Liver (tissue), 8 donors: ENCODE measurements at regions not wholly inside any gene's neighbourhood (a gene's known extent, or its start where the extent isn't known, plus 50 kb on each side); places are given as distances from the start of the nearest gene placed in this dataset.
A peak's percentile ranks its signal among the peaks of the same experiment; 100 is the strongest.
"Not testable (repeated sequence)": the region's sequence is repeated elsewhere in the genome, so short reads cannot be mapped to it uniquely, and the experiment has no call there.

Source experiments
- DNase-seq: peaks from one replicate; pipeline ENCODE4 v3.0.0-alpha.2; 2017; ENCODE audit warnings: low spot score
- H3K27ac ChIP-seq, 2 donors: one replicate each; pipeline ENCODE4 v1.7.0; 2013; ENCODE audit warnings: inconsistent platforms in 2 of 2, low read length in 2 of 2, control low read depth in 1 of 2, low read depth in 1 of 2, mild to moderate bottlenecking in 1 of 2
- H3K27me3 ChIP-seq, 4 donors: one replicate each; pipeline versions ENCODE4 v1.6.1 to v1.7.0; 2013; ENCODE audit warnings: low read length in 3 of 4, inconsistent platforms in 1 of 4, mild to moderate bottlenecking in 1 of 4, moderate library complexity in 1 of 4; ENCODE audit not compliant: control insufficient read depth in 4 of 4, insufficient read depth in 4 of 4
- H3K36me3 ChIP-seq, 4 donors: one replicate each; pipeline versions ENCODE4 v1.6.1 to v1.7.0; 2013; ENCODE audit warnings: low read length in 3 of 4, mild to moderate bottlenecking in 3 of 4, low read depth in 1 of 4, moderate library complexity in 1 of 4; ENCODE audit not compliant: control insufficient read depth in 4 of 4, insufficient read depth in 3 of 4
- H3K4me1 ChIP-seq, 4 donors: one replicate each; pipeline versions ENCODE4 v1.6.1 to v1.7.0; 2013; ENCODE audit warnings: low read length in 3 of 4, mild to moderate bottlenecking in 3 of 4, moderate library complexity in 1 of 4; ENCODE audit not compliant: control insufficient read depth in 4 of 4, insufficient read depth in 4 of 4
- H3K4me3 ChIP-seq, 3 donors: one replicate each; pipeline versions ENCODE4 v1.6.1 to v1.7.0; 2013; ENCODE audit warnings: low read length in 3 of 3, control low read depth in 1 of 3, low read depth in 1 of 3, mild to moderate bottlenecking in 1 of 3
- H3K9ac ChIP-seq, 2 donors: one replicate each; pipeline ENCODE4 v1.7.0; 2013; ENCODE audit warnings: low read length in 2 of 2, mild to moderate bottlenecking in 2 of 2, moderate library complexity in 2 of 2, control low read depth in 1 of 2, low read depth in 1 of 2
- H3K9me3 ChIP-seq, 4 donors: one replicate each; pipeline versions ENCODE4 v1.6.1 to v1.7.0; 2013; ENCODE audit warnings: low read length in 3 of 4; ENCODE audit not compliant: control insufficient read depth in 4 of 4
- EGR1 ChIP-seq, 2 donors: IDR thresholded peaks; 2 replicates each; pipeline ENCODE4 v1.6.1; 2016 to 2018; ENCODE audit warnings: antibody characterized with exemption in 2 of 2, low read depth in 2 of 2
- FOXA1 ChIP-seq: IDR thresholded peaks from 2 replicates; pipeline ENCODE4 v1.6.1; 2016; ENCODE audit warnings: antibody characterized with exemption
- GABPA ChIP-seq, 2 donors: IDR thresholded peaks in 1 of 2; conservative IDR thresholded peaks in 1 of 2; 2 replicates each; pipeline ENCODE4 v1.6.1; 2016; ENCODE audit warnings: antibody characterized with exemption in 2 of 2, mild to moderate bottlenecking in 1 of 2, moderate library complexity in 1 of 2
- HNF4A ChIP-seq, 2 donors: conservative IDR thresholded peaks; 2 replicates each; pipeline ENCODE4 v1.6.1; 2016; ENCODE audit warnings: antibody characterized with exemption in 2 of 2, mild to moderate bottlenecking in 2 of 2
- HNF4G ChIP-seq: IDR thresholded peaks from 2 replicates; pipeline ENCODE4 v1.6.1; 2016; ENCODE audit warnings: antibody characterized with exemption
- NR2F2 ChIP-seq: IDR thresholded peaks from 2 replicates; pipeline ENCODE4 v1.6.1; 2016; ENCODE audit warnings: antibody characterized with exemption
- RAD21 ChIP-seq, 2 donors: IDR thresholded peaks; 2 replicates each; pipeline ENCODE4 v1.6.1; 2016; ENCODE audit warnings: antibody characterized with exemption in 2 of 2, mild to moderate bottlenecking in 2 of 2
- SP1 ChIP-seq: IDR thresholded peaks from 2 replicates; pipeline ENCODE4 v1.6.1; 2018; ENCODE audit warnings: antibody characterized with exemption, mild to moderate bottlenecking
- TAF1 ChIP-seq: conservative IDR thresholded peaks from 2 replicates; pipeline ENCODE4 v1.6.1; 2016; ENCODE audit warnings: antibody characterized with exemption, mild to moderate bottlenecking
- whole genome bisulfite sequencing: extraction: QIAGEN DNeasy Blood & Tissue Kit; methylation state at CpG from one replicate; pipeline ENCODE4 v1.1.7; 2013; 5-methylcytosine and 5-hydroxymethylcytosine counted together
- TF ChIP-seq, protein P1 (sequence below): IDR thresholded peaks from 2 replicates; pipeline ENCODE4 v1.6.1; 2016; ENCODE audit warnings: antibody characterized with exemption, mild to moderate bottlenecking
- TF ChIP-seq, protein P2 (sequence below): IDR thresholded peaks from 2 replicates; pipeline ENCODE4 v1.6.1; 2016; ENCODE audit warnings: antibody characterized with exemption
- TF ChIP-seq, protein P3 (sequence below): fragments of 150-350 bp; IDR thresholded peaks from 2 replicates; pipeline ENCODE4 v1.5.1; 2017; ENCODE audit warnings: improper control_type of control experiment, low read depth, low read length; ENCODE audit not compliant: missing input control
- TF ChIP-seq, protein P4 (sequence below): IDR thresholded peaks from 2 replicates; pipeline ENCODE4 v1.6.1; 2016; ENCODE audit warnings: antibody characterized with exemption
- TF ChIP-seq, protein P5 (sequence below): IDR thresholded peaks from 2 replicates; pipeline ENCODE4 v1.6.1; 2016; ENCODE audit warnings: antibody characterized with exemption
- donor health status: healthy.
- donor health status: healthy.
- donor health status: healthy.
- donor health status: healthy.
- donor health status: healthy.

DNA sequence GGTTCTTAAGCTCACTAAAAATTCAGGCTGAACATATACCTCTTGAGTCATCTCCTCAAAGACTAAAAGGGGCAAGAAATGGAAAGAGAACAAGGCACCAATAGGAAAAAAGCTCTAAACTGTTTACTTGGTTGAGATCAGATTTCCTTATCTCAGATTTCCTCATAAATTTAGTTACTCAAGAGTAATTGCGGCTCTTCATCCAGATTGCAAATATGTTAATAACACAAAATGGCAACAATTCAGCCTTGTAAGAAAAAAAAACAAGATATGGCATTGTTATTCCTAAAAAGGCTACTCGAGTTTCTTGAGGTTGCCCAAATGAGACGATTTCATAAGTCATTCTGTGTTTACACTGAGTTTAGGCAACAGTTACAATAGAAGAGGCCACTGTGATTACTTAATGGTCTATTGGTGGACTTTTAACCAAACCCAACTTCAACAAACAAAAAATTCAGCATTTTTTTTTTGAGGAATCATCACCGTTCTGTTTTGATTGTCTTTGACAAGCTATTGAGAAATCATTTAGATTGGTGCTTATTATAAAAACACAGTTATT is 97.9 kb upstream of the PDHA1 start (continued):
- TF ChIP-seq, protein P1, sequence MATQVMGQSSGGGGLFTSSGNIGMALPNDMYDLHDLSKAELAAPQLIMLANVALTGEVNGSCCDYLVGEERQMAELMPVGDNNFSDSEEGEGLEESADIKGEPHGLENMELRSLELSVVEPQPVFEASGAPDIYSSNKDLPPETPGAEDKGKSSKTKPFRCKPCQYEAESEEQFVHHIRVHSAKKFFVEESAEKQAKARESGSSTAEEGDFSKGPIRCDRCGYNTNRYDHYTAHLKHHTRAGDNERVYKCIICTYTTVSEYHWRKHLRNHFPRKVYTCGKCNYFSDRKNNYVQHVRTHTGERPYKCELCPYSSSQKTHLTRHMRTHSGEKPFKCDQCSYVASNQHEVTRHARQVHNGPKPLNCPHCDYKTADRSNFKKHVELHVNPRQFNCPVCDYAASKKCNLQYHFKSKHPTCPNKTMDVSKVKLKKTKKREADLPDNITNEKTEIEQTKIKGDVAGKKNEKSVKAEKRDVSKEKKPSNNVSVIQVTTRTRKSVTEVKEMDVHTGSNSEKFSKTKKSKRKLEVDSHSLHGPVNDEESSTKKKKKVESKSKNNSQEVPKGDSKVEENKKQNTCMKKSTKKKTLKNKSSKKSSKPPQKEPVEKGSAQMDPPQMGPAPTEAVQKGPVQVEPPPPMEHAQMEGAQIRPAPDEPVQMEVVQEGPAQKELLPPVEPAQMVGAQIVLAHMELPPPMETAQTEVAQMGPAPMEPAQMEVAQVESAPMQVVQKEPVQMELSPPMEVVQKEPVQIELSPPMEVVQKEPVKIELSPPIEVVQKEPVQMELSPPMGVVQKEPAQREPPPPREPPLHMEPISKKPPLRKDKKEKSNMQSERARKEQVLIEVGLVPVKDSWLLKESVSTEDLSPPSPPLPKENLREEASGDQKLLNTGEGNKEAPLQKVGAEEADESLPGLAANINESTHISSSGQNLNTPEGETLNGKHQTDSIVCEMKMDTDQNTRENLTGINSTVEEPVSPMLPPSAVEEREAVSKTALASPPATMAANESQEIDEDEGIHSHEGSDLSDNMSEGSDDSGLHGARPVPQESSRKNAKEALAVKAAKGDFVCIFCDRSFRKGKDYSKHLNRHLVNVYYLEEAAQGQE, result no peak
- TF ChIP-seq SP1 (no peak), GABPA (IDR thresholded peaks at IDR 0.05 in 1 of 2, conservative IDR thresholded peaks at IDR 0.05 in 1 of 2) (no peak), FOXA1 (peak; percentile 40)

DNA sequence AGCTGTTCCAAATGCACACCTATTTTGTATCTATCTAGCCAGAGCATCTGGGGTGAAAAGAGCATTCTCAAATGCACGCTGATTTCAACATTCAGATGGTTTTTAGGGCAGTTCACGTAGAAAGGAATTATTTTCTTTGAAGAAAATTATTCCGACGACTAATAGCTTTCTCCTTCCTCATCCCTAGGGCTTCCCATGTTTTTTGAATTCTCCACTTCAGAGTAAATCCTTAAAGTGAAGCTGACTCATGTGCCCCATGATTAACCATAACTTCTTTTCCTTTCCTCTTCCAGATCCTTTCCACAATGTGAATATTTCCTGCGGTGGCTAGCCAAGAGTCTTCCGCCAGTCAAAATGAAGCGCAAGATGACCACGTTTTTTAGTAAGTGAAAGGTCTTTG is 86.7 kb upstream of the PDHA1 start:
- Histone ChIP-seq H3K27ac (no peak overlapping the region), H3K36me3 (no peaks in the 10 kb centered on the region), H3K27me3 (no peaks in the 10 kb centered on the region), H3K9me3 (peaks cover 0 to 4% (median 2%) of the 10 kb centered on the region in 4 donors), H3K4me1 (no peaks in the 10 kb centered on the region), H3K9ac (no peak overlapping the region), H3K4me3 (no peak overlapping the region)
- 90% methylated on average over 8 of the region's 8 CpGs for WGBS
- TF ChIP-seq FOXA1 (no peak), EGR1 (IDR thresholded peaks at IDR 0.05; ENCODE audit: low read depth in 2 of 2) (no peak), GABPA (IDR thresholded peaks at IDR 0.05 in 1 of 2, conservative IDR thresholded peaks at IDR 0.05 in 1 of 2) (no peak)
- TF ChIP-seq, protein P1, result no peak
- no peak for DNase-seq

DNA sequence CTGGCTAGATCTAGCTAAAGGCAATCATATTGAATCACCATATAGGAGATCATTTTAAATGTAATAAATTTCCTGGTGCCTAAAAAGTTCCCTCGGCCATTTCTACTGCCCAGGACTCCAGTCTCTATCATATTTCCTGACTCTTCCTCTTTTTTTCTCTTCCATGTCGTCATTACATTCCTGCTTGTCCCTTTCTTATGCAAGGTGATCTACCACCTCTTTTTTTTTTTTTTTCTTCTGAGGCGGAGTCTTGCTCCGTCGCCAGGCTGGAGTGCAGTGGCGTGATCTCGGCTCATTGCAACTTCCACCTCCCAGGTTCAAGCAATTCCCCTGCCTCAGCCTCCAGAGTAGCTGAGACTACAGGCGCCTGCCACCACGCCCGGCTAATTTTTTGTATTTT is 82.7 kb upstream of the PDHA1 start:
- not testable (repeated sequence) for H3K27ac ChIP-seq
- WGBS, result 77% methylated on average over 10 of the region's 10 CpGs

DNA sequence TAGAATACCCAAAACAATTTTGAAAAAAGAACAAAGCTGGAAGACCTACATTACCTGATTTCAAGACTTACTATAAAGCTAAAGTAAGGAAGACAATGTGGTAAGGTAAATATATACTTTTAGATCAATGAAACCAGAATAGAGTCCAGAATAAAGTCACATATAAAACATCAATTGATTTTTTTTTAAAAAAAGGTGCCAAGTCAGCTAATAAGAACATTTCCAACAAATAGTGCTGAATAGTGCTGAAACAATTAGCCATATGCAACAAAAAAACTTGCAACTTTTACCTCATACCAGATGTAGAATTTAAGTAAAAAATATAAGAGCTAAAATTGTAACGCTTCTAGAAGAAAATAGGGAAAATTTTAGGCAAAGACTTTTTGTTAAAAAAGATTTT is 73.0 kb upstream of the PDHA1 start:
- Histone ChIP-seq H3K9ac (no peak overlapping the region), H3K4me1 (no peaks in the 10 kb centered on the region), H3K27me3 (no peaks in the 10 kb centered on the region), H3K4me3 (no peak overlapping the region), H3K27ac (no peak overlapping the region), H3K36me3 (no peaks in the 10 kb centered on the region), H3K9me3 (no peaks in the 10 kb centered on the region)
- no peak for DNase-seq
- 83% methylated on average over 1 of the region's 1 CpG for WGBS
- TF ChIP-seq, protein P2, sequence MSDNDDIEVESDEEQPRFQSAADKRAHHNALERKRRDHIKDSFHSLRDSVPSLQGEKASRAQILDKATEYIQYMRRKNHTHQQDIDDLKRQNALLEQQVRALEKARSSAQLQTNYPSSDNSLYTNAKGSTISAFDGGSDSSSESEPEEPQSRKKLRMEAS, result no peak
- TF ChIP-seq, protein P3, sequence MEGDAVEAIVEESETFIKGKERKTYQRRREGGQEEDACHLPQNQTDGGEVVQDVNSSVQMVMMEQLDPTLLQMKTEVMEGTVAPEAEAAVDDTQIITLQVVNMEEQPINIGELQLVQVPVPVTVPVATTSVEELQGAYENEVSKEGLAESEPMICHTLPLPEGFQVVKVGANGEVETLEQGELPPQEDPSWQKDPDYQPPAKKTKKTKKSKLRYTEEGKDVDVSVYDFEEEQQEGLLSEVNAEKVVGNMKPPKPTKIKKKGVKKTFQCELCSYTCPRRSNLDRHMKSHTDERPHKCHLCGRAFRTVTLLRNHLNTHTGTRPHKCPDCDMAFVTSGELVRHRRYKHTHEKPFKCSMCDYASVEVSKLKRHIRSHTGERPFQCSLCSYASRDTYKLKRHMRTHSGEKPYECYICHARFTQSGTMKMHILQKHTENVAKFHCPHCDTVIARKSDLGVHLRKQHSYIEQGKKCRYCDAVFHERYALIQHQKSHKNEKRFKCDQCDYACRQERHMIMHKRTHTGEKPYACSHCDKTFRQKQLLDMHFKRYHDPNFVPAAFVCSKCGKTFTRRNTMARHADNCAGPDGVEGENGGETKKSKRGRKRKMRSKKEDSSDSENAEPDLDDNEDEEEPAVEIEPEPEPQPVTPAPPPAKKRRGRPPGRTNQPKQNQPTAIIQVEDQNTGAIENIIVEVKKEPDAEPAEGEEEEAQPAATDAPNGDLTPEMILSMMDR, result no peak
- TF ChIP-seq, protein P4, sequence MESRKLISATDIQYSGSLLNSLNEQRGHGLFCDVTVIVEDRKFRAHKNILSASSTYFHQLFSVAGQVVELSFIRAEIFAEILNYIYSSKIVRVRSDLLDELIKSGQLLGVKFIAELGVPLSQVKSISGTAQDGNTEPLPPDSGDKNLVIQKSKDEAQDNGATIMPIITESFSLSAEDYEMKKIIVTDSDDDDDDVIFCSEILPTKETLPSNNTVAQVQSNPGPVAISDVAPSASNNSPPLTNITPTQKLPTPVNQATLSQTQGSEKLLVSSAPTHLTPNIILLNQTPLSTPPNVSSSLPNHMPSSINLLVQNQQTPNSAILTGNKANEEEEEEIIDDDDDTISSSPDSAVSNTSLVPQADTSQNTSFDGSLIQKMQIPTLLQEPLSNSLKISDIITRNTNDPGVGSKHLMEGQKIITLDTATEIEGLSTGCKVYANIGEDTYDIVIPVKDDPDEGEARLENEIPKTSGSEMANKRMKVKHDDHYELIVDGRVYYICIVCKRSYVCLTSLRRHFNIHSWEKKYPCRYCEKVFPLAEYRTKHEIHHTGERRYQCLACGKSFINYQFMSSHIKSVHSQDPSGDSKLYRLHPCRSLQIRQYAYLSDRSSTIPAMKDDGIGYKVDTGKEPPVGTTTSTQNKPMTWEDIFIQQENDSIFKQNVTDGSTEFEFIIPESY, result no peak
- TF ChIP-seq GABPA (IDR thresholded peaks at IDR 0.05 in 1 of 2, conservative IDR thresholded peaks at IDR 0.05 in 1 of 2) (no peak), TAF1 (no peak), NR2F2 (no peak), HNF4A (conservative IDR thresholded peaks at IDR 0.05) (no peak), RAD21 (IDR thresholded peaks at IDR 0.05) (no peak), HNF4G (no peak), FOXA1 (no peak)
- TF ChIP-seq, protein P5, sequence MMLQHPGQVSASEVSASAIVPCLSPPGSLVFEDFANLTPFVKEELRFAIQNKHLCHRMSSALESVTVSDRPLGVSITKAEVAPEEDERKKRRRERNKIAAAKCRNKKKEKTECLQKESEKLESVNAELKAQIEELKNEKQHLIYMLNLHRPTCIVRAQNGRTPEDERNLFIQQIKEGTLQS, result no peak

More for the DNA sequence above, 82.7 kb upstream of the PDHA1 start:
- DNase-seq, H3K4me3 ChIP-seq, H3K9ac ChIP-seq, H3K9me3 ChIP-seq, H3K36me3 ChIP-seq, H3K27me3 ChIP-seq, H3K4me1 ChIP-seq: not testable (repeated sequence)
